Body of pancreas (tissue), 4 donors: ENCODE measurements at regions not wholly inside any gene's neighbourhood (a gene's known extent, or its start where the extent isn't known, plus 50 kb on each side); places are given as distances from the start of the nearest gene placed in this dataset.
A peak's percentile ranks its signal among the peaks of the same experiment; 100 is the strongest.

ENCODE experiments used
- ATAC-seq: fragments of 150-250 bp; one replicate; pipeline ENCODE4 v1.9.1; 2016
- DNase-seq, 4 donors: peaks; one replicate each; pipeline ENCODE4 v3.0.0-alpha.2; 2019
- H3K27ac ChIP-seq, 4 donors: fragments of 200-600 bp; sonication (generic); 1 replicate in 3 of 4; 2 replicates in 1 of 4; pipeline versions ENCODE4 v1.5.1 to v1.6.1; 2016 to 2019; ENCODE audit warnings: mild to moderate bottlenecking in 1 of 4, mixed read lengths in 1 of 4, moderate library complexity in 1 of 4
- H3K27me3 ChIP-seq, 2 donors: fragments of 200-600 bp; sonication (generic); one replicate each; pipeline ENCODE4 v1.6.0; 2016; ENCODE audit warnings: mild to moderate bottlenecking in 1 of 2
- H3K36me3 ChIP-seq, 2 donors: fragments of 200-600 bp; sonication (generic); replicated peaks in 1 of 2; 2 replicates each; pipeline ENCODE4 v1.5.1; 2016; ENCODE audit warnings: low read depth in 2 of 2; ENCODE audit not compliant: insufficient read depth in 1 of 2
- H3K4me1 ChIP-seq: fragments of 200-600 bp; sonication (generic); one replicate; pipeline ENCODE4 v1.6.0; 2016
- H3K4me3 ChIP-seq, 2 donors: fragments of 200-600 bp; sonication (generic); 1 replicate in 1 of 2; 2 replicates in 1 of 2; pipeline ENCODE4 v1.5.1; 2016 to 2019
- H3K9me3 ChIP-seq, 3 donors: fragments of 200-600 bp; sonication (generic); 1 replicate in 2 of 3; 2 replicates in 1 of 3; pipeline ENCODE4 v1.5.1; 2016
- CTCF ChIP-seq, 7 experiments: fragments of 450-650 bp in 4 of 7; fragments of 200-600 bp in 3 of 7; sonication (generic) in 3 of 7; IDR thresholded peaks; one replicate each; pipeline ENCODE4 v1.5.1; 2016 to 2019; ENCODE audit warnings: antibody characterized with exemption in 7 of 7
- POLR2A ChIP-seq, 3 donors: fragments of 450-650 bp; IDR thresholded peaks; one replicate each; pipeline ENCODE4 v1.6.1; 2016; ENCODE audit warnings: antibody characterized with exemption in 3 of 3, mild to moderate bottlenecking in 2 of 3
- WGBS, 2 donors: methylation state at CpG; one replicate each; pipeline ENCODE4 v1.1.5; 2017; 5-methylcytosine and 5-hydroxymethylcytosine counted together
- intact Hi-C: fragments of 100-400 bp; cut with DNase I; formaldehyde crosslinking; loops from one replicate; pipeline ENCODE4 v1.15.1; 2023

- Histone ChIP-seq H3K4me3 (no peak overlapping the region), H3K4me1 (no peaks in the 10 kb centered on the region), H3K9me3 (no peaks in the 10 kb centered on the region), H3K27ac (no peak overlapping the region), H3K36me3 (no peaks in the 10 kb centered on the region), H3K27me3 (no peaks in the 10 kb centered on the region)
- intact Hi-C loops = no loop called here
- 36 to 40% methylated on average over 3 of the region's 3 CpGs for WGBS, 2 donors
- no peak for TF ChIP-seq CTCF (IDR thresholded peaks at IDR 0.05)
- TF ChIP-seq POLR2A (IDR thresholded peaks at IDR 0.05) = no peak
- peak in 1 of 4 donors; percentile 2 for DNase-seq
- ATAC-seq = no peak
Observed at GRCh38 chr6:33967966-33968724, 164.3 kb upstream of the MLN start.

DNA sequence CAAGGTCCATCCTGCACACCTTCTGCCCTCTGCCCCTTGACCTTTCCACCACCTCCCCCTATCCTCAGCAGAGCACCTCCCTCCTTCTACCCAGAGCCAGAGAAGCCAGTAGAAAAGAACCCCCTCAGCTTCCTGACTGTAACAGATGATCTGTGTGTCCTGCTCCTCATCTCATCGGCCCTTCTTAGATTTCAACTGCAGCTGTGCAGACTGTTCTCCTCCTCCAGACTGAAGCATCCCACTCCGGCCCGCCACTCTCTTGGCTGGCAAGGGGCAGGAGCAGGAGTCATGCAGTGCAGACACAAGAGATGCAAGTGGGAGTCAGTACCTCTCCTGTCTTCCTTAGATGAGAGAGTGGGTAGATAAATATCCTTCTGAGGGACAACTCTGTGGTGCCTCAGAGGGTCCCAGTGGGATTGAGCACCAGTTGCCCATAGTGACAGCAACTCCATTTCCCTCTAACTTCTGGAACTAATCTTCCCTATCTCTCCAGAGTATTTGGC, 163.5 kb upstream of the MLN start:
- H3K27me3 ChIP-seq = no peaks in the 10 kb centered on the region
- WGBS, 2 donors = 57 to 83% methylated on average over 3 of the region's 3 CpGs
- no peak overlapping the region for H3K27ac ChIP-seq
- intact Hi-C loops = no loop called here
- no peaks in the 10 kb centered on the region for H3K9me3 ChIP-seq
- peak in 1 of 4 donors; percentile 1 for DNase-seq
- no peak overlapping the region for H3K4me3 ChIP-seq
- TF ChIP-seq POLR2A (IDR thresholded peaks at IDR 0.05) = no peak
- TF ChIP-seq CTCF (IDR thresholded peaks at IDR 0.05) = no peak
- no peak for ATAC-seq
- H3K4me1 ChIP-seq = no peaks in the 10 kb centered on the region
- H3K36me3 ChIP-seq = no peaks in the 10 kb centered on the region

DNA sequence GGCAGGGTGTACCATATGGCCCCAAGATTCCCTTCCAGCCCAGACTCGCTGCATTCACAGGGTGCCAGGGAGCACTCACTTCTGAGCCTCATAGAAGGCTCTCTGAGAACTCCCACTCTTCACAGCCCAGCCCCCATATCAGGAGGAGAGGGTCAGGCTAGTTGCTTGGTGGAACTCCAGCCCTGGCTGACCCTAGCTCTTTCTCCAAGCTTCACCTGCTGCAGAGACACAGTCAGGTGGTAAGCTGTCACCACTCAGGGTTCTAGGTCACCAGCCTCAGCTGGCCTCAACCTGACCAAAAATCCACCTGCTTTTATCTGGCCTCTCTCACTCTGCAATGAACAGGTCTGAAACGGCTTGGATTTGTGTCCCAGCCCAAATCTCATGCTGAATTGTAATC, 162.7 kb upstream of the MLN start:
- no peaks in the 10 kb centered on the region for H3K27me3 ChIP-seq
- intact Hi-C loops = no loop called here
- 38 to 53% methylated on average over 1 to 2 of the region's 2 CpGs for WGBS, 2 donors
- ATAC-seq = no peak
- no peaks in the 10 kb centered on the region for H3K36me3 ChIP-seq
- H3K27ac ChIP-seq = no peak overlapping the region
- TF ChIP-seq POLR2A (IDR thresholded peaks at IDR 0.05) = no peak
- TF ChIP-seq CTCF (IDR thresholded peaks at IDR 0.05) = no peak
- H3K9me3 ChIP-seq = no peaks in the 10 kb centered on the region
- DNase-seq = peak in 1 of 4 donors; percentile 1
- no peak overlapping the region for H3K4me3 ChIP-seq
- H3K4me1 ChIP-seq = no peaks in the 10 kb centered on the region

- ATAC-seq (no peak), DNase-seq (no peak)
- Histone ChIP-seq H3K36me3 (no peaks in the 10 kb centered on the region), H3K4me3 (no peak overlapping the region), H3K9me3 (no peaks in the 10 kb centered on the region), H3K27ac (no peak overlapping the region), H3K27me3 (no peaks in the 10 kb centered on the region), H3K4me1 (no peaks in the 10 kb centered on the region)
- intact Hi-C loops = no loop called here
- TF ChIP-seq CTCF (IDR thresholded peaks at IDR 0.05) (no peak), POLR2A (IDR thresholded peaks at IDR 0.05) (no peak)
- WGBS, 2 donors = 66 to 75% methylated on average over 8 of the region's 8 CpGs
Observed at GRCh38 chr6:33965766-33966165, 162.0 kb upstream of the MLN start.

DNA sequence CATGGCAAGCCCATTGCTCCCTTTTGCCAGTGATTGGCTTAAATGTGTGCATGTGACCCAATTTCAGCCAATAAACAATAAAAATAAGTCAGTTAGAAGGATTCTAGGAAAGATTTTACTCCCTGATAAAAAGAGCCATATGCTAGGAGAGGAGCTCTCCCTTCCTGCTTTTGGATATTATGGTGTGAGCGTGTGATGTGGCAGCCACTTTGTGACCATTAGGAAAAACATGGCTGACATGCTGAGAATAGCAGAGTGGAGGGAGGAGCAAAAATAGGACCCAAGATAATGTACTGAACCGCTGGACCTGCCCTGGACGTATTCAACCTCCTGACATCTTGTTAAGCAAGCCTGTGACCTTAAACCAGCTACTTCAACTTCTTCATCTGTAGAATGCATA, 160.6 kb upstream of the MLN start:
- intact Hi-C loops = no loop called here

More for the DNA sequence above, 160.6 kb upstream of the MLN start:
- ATAC-seq (no peak), DNase-seq (no peak)
- Histone ChIP-seq H3K27ac (no peak overlapping the region), H3K4me3 (no peak overlapping the region), H3K27me3 (no peaks in the 10 kb centered on the region), H3K9me3 (no peaks in the 10 kb centered on the region), H3K36me3 (no peaks in the 10 kb centered on the region), H3K4me1 (no peaks in the 10 kb centered on the region)
- TF ChIP-seq POLR2A (IDR thresholded peaks at IDR 0.05) (no peak), CTCF (IDR thresholded peaks at IDR 0.05) (no peak)
- WGBS, 2 donors = 78 to 85% methylated on average over 3 of the region's 3 CpGs
